ENCODE measurements at regions not wholly inside any gene's neighbourhood (a gene's known extent, or its start where the extent isn't known, plus 50 kb on each side); places are given as distances from the start of the nearest gene placed in this dataset.
"Not testable (repeated sequence)": the region's sequence is repeated elsewhere in the genome, so short reads cannot be mapped to it uniquely, and the experiment has no call there.

- not testable (repeated sequence) for DNase-seq
Observed at GRCh38 chr5:121106721-121107690, 642.9 kb downstream of the PRR16 start.

- peak; percentile 7 for DNase-seq
Observed at GRCh38 chr5:121108725-121109124, 644.6 kb downstream of the PRR16 start.

DNA sequence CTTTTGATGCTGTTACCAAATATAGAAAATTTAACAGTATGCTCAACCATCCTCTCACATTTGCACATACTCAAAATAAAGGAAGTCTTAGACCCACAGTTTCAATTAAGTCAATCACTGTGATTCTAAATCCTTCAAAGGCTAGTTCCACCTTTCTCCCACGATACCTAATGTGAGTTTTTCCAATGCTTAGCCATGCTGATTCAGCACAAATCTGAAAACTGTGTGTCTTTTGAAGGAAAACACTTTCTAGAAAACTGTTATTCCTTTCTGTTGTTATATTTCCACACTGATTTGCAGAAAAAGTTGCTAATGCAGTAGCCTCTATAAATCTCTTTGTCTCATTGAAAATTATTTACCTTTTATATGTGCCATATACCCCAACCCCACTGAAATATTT, 645.7 kb downstream of the PRR16 start:
- no peak for DNase-seq

- no peak for DNase-seq
Observed at GRCh38 chr5:121121786-121122185, 657.7 kb downstream of the PRR16 start.

GRCh38 chr5:121138495-121138907, 674.4 kb downstream of the PRR16 start:
- DNase-seq: peak; percentile 19

DNA sequence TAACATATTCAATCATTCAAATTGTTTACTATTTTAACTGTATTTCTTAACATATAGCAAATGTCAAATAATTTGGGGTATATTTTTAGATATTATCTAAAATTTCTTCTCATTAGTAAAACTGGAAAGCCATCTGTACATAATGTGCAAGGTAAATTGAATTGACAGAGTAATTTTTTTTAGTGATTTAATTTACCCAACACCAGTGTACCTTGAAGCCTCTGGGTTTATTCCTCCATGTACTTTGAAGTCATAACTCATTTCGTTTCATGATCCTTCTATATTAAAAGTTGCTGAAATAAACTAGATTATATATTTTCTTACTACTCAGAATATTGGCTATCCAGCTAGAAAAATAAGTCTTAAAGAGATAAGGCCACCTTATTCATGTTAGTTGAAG, 674.9 kb downstream of the PRR16 start:
- no peak for DNase-seq

- DNase-seq: no peak
Observed at GRCh38 chr5:121144764-121145163, 680.7 kb downstream of the PRR16 start.

GRCh38 chr5:121151534-121151933, 687.4 kb downstream of the PRR16 start:
- no peak for DNase-seq

- no peak for DNase-seq
Observed at GRCh38 chr5:121152411-121152810, 688.3 kb downstream of the PRR16 start.

GRCh38 chr5:121156565-121156964, 692.5 kb downstream of the PRR16 start:
- no peak for DNase-seq

- DNase-seq: no peak
Observed at GRCh38 chr5:121158451-121158850, 693.2 kb upstream of the FTMT start.

GRCh38 chr5:121160591-121160990, 691.1 kb upstream of the FTMT start:
- no peak for DNase-seq

DNA sequence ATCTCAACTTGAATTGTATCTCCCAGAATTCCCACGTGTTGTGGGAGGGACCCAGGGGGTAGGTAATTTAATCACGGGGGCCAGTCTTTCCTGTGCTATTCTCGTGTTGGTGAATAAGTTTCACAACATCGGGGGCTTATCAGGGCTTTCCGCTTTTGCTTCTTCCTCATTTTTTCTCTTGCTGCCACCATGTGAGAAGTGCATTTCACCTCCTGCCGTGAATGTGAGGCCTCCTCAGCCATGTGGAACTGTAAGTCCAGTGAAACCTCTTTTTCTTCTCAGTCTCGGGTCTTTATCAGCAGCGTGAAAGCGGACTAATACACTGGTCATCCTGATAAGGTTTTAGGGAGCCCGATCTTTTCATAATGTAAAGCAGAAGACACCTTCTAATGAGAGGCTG, 687.0 kb upstream of the FTMT start:
- DNase-seq: peak; percentile 81

DNA sequence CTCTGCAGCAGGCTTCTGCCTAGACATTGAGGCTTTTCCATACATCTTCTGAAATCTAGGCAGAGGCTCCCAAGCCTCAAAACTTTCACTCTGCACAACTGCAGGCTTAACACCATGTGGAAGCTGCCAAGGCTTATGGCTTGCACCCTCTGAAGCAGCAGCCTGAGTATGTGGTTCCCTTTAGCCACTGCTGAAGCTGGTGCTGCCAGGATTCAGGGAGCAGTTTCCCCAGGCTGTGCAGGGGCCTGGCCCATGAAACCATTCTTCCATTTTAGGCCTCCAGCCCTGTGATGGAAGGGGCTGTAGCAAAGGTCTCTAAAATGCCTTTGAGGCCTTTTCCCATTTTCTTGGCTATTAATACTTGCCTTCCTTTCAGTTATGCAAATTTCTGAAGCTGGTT, 680.3 kb upstream of the FTMT start:
- no peak for DNase-seq

GRCh38 chr5:121171834-121172233, 679.8 kb upstream of the FTMT start:
- DNase-seq: no peak

DNA sequence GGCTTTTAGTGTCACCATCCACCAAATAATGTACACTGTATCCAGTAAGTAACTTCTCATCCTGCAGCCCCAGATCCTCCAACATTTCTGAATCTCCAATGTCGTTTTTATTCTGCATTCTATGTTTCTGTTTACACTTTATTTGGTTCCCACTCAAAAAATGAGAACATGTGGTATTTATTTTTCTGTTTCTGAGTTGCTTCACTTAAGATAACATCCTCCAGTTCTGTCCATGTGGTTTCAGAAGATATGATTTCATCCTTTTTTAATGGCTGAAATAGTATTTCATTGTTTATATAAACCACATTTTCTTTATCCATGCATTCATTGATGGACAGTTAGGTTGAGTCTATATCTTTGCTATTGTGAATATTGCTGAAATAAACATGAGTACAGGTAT, 677.3 kb upstream of the FTMT start:
- peak; percentile 9 for DNase-seq

DNA sequence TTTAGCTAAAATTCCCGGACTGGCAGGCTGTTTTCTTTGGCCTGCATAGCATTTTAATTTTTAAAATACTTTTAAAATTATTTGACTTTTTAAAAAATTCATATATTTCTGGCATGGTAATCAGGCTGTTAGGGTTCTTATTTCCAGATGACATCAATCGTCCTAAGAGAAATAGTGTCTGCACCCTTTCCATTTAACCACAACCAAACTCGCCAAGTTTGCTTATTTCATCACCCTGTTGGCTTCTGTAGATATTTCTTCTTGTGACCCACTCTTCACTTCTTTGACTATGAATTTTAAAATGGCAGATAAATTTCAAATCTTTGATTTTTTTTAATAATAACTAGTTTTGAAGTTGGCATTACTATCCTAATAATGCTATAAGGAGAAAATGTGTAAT, 675.7 kb upstream of the FTMT start:
- DNase-seq: no peak

- peak; percentile 80 for DNase-seq
Observed at GRCh38 chr5:121182788-121183490, 668.7 kb upstream of the FTMT start.

DNA sequence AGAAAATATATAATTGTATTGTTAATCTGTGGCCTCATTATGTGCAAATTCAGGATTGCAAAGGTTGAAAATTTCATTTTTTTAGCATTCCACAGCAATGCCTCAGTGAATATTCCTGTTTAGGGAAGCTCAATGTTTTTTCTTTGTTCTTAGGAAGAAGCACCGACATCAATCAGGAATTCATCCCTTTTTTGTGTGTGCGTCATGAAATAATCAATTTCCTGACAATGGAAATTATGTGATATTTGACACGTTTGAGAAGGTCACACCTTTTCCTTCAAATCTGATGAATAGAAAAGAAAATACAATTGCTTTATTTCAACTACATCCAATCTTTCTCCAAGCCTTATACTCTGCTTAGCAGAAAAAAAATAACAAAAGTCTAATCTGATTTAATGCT, 662.8 kb upstream of the FTMT start:
- no peak for DNase-seq

DNA sequence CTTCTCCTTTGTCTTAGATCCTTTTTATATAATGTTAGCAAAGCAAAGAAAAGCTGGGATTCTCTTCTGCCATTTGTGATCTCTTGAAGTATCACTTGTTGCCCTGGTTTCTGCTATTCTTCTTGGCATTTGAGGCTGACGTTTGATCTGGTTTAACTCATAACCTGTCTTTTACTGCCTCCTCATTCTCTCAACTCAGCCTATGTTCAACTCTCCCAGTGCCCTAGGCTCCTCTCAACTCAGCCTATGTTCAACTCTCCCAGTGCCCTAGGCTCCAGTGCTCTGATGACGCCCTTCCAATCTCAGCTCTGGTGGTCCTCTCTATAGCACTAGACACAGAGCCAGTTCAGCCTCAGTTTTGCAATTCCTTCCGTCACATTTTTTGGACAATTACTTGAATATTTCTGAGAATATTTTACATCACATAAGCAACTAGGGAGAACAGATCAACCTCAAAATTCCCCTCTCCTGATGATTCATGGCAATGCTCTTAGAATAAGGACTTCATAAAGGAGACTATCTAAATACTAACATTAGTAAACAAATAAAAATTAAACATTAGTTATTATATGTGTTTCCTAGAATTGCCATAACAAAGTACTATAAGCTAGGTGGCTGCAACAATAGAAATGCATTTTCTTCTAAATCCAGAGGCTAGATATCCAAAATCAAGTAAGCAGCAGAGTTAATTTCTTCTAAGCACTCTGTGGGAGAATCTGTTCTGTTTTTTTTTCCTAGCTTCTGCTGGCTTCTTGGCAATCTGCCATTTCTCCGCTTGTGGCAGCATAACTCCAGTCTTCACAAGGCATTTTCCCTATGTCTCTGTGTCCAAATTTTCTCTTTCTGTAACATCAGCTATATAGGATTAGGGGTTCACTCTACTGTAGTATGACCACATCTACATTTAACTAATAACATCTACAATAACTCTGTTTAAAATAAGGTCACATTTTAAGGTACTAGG, 662.1 kb upstream of the FTMT start:
- peak; percentile 40 for DNase-seq

DNA sequence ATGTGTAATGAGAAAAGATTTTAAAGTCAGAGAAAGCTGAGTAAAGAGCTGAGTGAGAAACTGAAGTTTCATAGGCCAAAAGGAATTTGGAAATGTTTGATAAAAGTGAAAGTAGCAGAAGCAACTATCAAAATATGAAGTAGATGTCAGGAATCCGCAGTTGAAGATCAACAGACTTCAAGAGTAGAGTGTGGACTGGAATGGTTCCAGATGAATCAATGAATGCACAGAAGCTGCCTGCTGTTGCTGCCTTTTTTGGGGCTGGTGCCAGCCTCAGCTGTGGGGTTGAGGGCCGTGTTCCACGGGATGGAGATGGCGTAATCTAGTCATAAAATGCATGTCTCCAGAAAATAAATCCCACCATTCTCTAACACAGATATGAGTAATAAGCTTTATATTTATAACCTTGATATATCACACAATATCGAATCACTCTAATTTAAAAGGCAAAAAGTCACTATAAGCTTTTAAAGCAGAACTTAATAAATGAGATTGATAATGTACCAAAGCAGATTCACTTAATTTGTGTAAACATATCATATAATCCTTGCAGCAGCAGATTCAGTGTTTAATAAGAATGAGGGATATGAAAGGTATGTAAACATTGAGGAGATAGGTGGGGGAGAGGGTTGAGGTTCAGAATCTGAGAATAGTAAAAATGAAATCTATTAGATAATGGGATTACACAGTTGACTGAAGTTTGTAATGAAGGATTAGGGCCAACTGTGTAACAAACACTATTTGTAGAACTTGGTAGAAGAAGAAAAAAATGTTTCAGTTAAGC, 652.3 kb upstream of the FTMT start:
- DNase-seq: no peak

- DNase-seq: no peak
Observed at GRCh38 chr5:121218086-121218485, 633.6 kb upstream of the FTMT start.

Data from hematopoietic multipotent progenitor cell treated with erythropoietin and hydrocortisone succinate and interleukin-3 and kit ligand, for 4 days (in vitro differentiated cells).